ENCODE measurements at regions not wholly inside any gene's neighbourhood (a gene's known extent, or its start where the extent isn't known, plus 50 kb on each side); places are given as distances from the start of the nearest gene placed in this dataset.

DNA sequence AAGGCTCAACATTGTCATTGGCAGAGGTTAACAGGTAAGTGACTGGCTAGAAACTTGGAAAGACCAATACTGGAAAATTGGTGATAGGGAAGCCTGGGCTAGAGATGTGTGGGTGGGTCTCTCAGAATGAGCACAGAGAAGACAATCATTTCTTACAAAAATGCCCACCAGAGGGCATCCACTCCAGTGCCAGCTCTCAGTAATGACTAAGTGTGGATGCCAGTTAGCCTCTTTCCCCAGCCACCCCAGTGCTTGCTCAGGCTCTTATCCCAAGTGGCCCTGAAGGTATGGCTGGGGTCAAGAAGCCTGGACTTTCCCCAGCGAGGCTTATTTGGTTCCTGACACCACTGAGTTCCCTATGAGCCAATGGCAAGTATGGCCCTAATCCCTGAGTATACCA, 115.9 kb upstream of the ST8SIA2 start:
- Histone ChIP-seq H3K36me3 (ENCODE audit: control insufficient read depth, insufficient read depth, low read length) (no peaks in the 10 kb centered on the region), H3K4me1 (ENCODE audit: control insufficient read depth, insufficient read depth, low read length) (no peaks in the 10 kb centered on the region), H3K9me3 (ENCODE audit: control insufficient read depth, low read length) (no peaks in the 10 kb centered on the region), H3K27ac (ENCODE audit: low read depth, low read length) (no peak overlapping the region), H3K27me3 (ENCODE audit: control insufficient read depth, insufficient read depth, low read length, poor library complexity, severe bottlenecking) (no peaks in the 10 kb centered on the region), H3K9ac (ENCODE audit: extremely low read depth, low read length, poor library complexity, severe bottlenecking) (no peak overlapping the region), H3K4me3 (ENCODE audit: low read length) (no peak overlapping the region)
- H3K27ac Mint-ChIP-seq: no peak overlapping the region
- 14 to 57% methylated on average over 1 of the region's 1 CpG for WGBS, 2 experiments (ENCODE audit: insufficient coverage in 1 of 2, insufficient read length in 1 of 2)
- peaks cover 2% of the 10 kb centered on the region for H3K27me3 Mint-ChIP-seq (ENCODE audit: insufficient read depth)
- H3K9me3 Mint-ChIP-seq: no peaks in the 10 kb centered on the region
- no peaks in the 10 kb centered on the region for H3K4me1 Mint-ChIP-seq
- TF ChIP-seq, protein P1, sequence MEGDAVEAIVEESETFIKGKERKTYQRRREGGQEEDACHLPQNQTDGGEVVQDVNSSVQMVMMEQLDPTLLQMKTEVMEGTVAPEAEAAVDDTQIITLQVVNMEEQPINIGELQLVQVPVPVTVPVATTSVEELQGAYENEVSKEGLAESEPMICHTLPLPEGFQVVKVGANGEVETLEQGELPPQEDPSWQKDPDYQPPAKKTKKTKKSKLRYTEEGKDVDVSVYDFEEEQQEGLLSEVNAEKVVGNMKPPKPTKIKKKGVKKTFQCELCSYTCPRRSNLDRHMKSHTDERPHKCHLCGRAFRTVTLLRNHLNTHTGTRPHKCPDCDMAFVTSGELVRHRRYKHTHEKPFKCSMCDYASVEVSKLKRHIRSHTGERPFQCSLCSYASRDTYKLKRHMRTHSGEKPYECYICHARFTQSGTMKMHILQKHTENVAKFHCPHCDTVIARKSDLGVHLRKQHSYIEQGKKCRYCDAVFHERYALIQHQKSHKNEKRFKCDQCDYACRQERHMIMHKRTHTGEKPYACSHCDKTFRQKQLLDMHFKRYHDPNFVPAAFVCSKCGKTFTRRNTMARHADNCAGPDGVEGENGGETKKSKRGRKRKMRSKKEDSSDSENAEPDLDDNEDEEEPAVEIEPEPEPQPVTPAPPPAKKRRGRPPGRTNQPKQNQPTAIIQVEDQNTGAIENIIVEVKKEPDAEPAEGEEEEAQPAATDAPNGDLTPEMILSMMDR (conservative IDR thresholded peaks at IDR 0.05): peak; percentile 68
- H3K4me3 Mint-ChIP-seq: no peak overlapping the region
- DNase-seq: peak; percentile 59
- H3K36me3 Mint-ChIP-seq (ENCODE audit: low read depth): no peaks in the 10 kb centered on the region

DNA sequence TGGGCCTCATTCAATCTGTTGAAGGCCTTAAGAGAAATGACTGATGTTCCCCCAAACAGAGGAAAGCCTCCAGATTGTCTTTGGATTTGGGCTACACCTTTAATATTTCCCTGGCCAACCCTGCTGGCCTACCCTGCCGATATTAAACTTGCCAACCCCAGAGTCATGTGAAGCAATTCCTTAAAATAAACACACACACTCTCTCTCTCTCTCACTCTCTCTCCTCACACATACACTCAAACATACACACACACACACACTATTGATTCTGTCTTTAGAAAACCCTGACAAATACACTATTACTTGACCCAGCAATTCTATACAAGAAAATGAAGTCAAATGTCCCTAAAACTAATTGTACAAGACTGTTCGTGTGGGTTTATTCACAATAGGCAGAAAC, 109.9 kb upstream of the ST8SIA2 start:
- Mint-ChIP-seq H3K9me3 (no peaks in the 10 kb centered on the region), H3K4me3 (no peak overlapping the region), H3K4me1 (no peaks in the 10 kb centered on the region), H3K36me3 (ENCODE audit: low read depth) (no peaks in the 10 kb centered on the region), H3K27ac (no peak overlapping the region), H3K27me3 (ENCODE audit: insufficient read depth) (no peaks in the 10 kb centered on the region)
- Histone ChIP-seq H3K4me3 (ENCODE audit: low read length) (no peak overlapping the region), H3K4me1 (ENCODE audit: control insufficient read depth, insufficient read depth, low read length) (no peaks in the 10 kb centered on the region), H3K27ac (ENCODE audit: low read depth, low read length) (no peak overlapping the region), H3K9ac (ENCODE audit: extremely low read depth, low read length, poor library complexity, severe bottlenecking) (no peak overlapping the region), H3K36me3 (ENCODE audit: control insufficient read depth, insufficient read depth, low read length) (no peaks in the 10 kb centered on the region), H3K9me3 (ENCODE audit: control insufficient read depth, low read length) (no peaks in the 10 kb centered on the region), H3K27me3 (ENCODE audit: control insufficient read depth, insufficient read depth, low read length, poor library complexity, severe bottlenecking) (no peaks in the 10 kb centered on the region)
- TF ChIP-seq, protein P1 (conservative IDR thresholded peaks at IDR 0.05): no peak
- DNase-seq: no peak
- WGBS, 2 experiments (ENCODE audit: insufficient coverage in 1 of 2, insufficient read length in 1 of 2): 70 to 93% methylated on average over 2 of the region's 2 CpGs

DNA sequence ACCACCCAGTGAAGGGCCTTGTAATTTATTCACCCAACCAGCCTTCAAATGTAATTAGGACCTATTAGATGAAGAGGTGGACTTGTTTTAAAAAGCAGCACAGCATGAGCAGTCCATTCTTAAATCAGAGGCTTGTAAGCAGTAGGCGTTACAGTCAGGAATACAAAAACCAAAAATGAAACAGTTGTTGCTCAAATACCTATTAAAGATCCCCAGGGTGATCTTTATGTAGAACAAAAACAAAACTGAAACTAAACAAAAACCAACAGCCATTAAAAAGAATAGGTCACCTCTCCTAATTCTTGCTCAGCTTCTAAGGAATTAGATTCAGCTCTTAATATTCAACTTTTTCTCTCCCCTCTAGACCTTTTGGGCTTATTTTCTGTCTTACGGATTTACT, 104.9 kb upstream of the ST8SIA2 start:
- Histone ChIP-seq H3K9me3 (ENCODE audit: control insufficient read depth, low read length) (no peaks in the 10 kb centered on the region), H3K36me3 (ENCODE audit: control insufficient read depth, insufficient read depth, low read length) (no peaks in the 10 kb centered on the region), H3K9ac (ENCODE audit: extremely low read depth, low read length, poor library complexity, severe bottlenecking) (no peak overlapping the region), H3K27ac (ENCODE audit: low read depth, low read length) (no peak overlapping the region), H3K4me3 (ENCODE audit: low read length) (no peak overlapping the region), H3K4me1 (ENCODE audit: control insufficient read depth, insufficient read depth, low read length) (no peaks in the 10 kb centered on the region), H3K27me3 (ENCODE audit: control insufficient read depth, insufficient read depth, low read length, poor library complexity, severe bottlenecking) (peaks cover 7% of the 10 kb centered on the region)
- no peak overlapping the region for H3K4me3 Mint-ChIP-seq
- no peaks in the 10 kb centered on the region for H3K4me1 Mint-ChIP-seq
- no peaks in the 10 kb centered on the region for H3K9me3 Mint-ChIP-seq
- WGBS, 2 experiments (ENCODE audit: insufficient coverage in 1 of 2, insufficient read length in 1 of 2): 88 to 91% methylated on average over 1 to 2 of the region's 2 CpGs
- H3K27ac Mint-ChIP-seq: no peak overlapping the region
- TF ChIP-seq, protein P1 (conservative IDR thresholded peaks at IDR 0.05): no peak
- no peaks in the 10 kb centered on the region for H3K36me3 Mint-ChIP-seq (ENCODE audit: low read depth)
- no peaks in the 10 kb centered on the region for H3K27me3 Mint-ChIP-seq (ENCODE audit: insufficient read depth)
- DNase-seq: no peak

Measured in endodermal cell (in vitro differentiated cells).